ENCODE measurements at regions not wholly inside any gene's neighbourhood (a gene's known extent, or its start where the extent isn't known, plus 50 kb on each side); places are given as distances from the start of the nearest gene placed in this dataset.
"Not testable (repeated sequence)": the region's sequence is repeated elsewhere in the genome, so short reads cannot be mapped to it uniquely, and the experiment has no call there.

- TF ChIP-seq EZH2phosphoT487 (IDR thresholded peaks at IDR 0.05; ENCODE audit: borderline replicate concordance) (no peak), CTCF (conservative IDR thresholded peaks at IDR 0.05; ENCODE audit: low read length) (no peak)
- no peaks in the 10 kb centered on the region for H4K20me1 ChIP-seq (ENCODE audit: insufficient read depth, low read length, poor library complexity, severe bottlenecking)
- no peak overlapping the region for H3K9ac ChIP-seq (ENCODE audit: low read depth, low read length, poor library complexity, severe bottlenecking)
- no peak overlapping the region for H3K4me3 ChIP-seq (ENCODE audit: low read length, poor library complexity, severe bottlenecking)
- no peaks in the 10 kb centered on the region for H3K9me3 ChIP-seq (ENCODE audit: insufficient read depth, low read depth, low read length)
- H3F3A ChIP-seq (ENCODE audit: low read depth) = no peaks in the 10 kb centered on the region
- no peaks in the 10 kb centered on the region for H3K4me1 ChIP-seq (ENCODE audit: insufficient read depth, low read length, poor library complexity, severe bottlenecking)
- no peak overlapping the region for H3K4me2 ChIP-seq (ENCODE audit: low read depth, low read length, poor library complexity, severe bottlenecking)
- no peaks in the 10 kb centered on the region for H3K9me2 ChIP-seq (replicated peaks; ENCODE audit: low read depth, low read length)
- H2AFZ ChIP-seq (ENCODE audit: low read length) = no peak overlapping the region
- no peaks in the 10 kb centered on the region for H3K27me3 ChIP-seq (ENCODE audit: insufficient read depth, low read length, poor library complexity, severe bottlenecking)
- H3K79me2 ChIP-seq (ENCODE audit: insufficient read depth, low read length) = no peaks in the 10 kb centered on the region
- no peaks in the 10 kb centered on the region for H3K36me3 ChIP-seq (ENCODE audit: insufficient read depth, low read length)
Observed at GRCh38 chr20:47849006-47849405, 63.7 kb upstream of the SULF2 start.

DNA sequence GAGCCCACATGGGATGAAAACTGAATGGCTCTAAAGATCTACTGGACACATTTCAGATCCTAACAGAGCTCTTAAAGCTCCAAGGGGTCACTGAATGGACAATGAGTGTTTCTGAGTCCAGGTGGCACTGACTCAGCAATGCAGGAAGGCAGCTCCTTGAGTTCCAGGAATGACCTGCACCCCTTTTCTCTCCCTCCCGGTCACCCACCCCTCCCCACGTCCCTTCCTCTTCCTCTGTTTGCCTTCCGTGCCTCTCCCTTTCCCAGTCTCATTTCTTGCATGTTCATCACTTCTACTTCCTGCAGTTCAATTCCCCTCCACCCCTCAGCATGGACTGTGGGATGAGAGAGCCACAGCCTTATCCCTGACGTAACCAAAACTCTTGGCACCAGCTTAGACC, 63.3 kb upstream of the SULF2 start:
- H3K9me2 ChIP-seq (replicated peaks; ENCODE audit: low read depth, low read length); H3K36me3 ChIP-seq (ENCODE audit: insufficient read depth, low read length); H3K27me3 ChIP-seq (ENCODE audit: insufficient read depth, low read length, poor library complexity, severe bottlenecking); H3K9me3 ChIP-seq (ENCODE audit: insufficient read depth, low read depth, low read length); H3K4me1 ChIP-seq (ENCODE audit: insufficient read depth, low read length, poor library complexity, severe bottlenecking); H3K79me2 ChIP-seq (ENCODE audit: insufficient read depth, low read length); H3F3A ChIP-seq (ENCODE audit: low read depth); H3K4me3 ChIP-seq (ENCODE audit: low read length, poor library complexity, severe bottlenecking); H3K4me2 ChIP-seq (ENCODE audit: low read depth, low read length, poor library complexity, severe bottlenecking); H3K9ac ChIP-seq (ENCODE audit: low read depth, low read length, poor library complexity, severe bottlenecking); H4K20me1 ChIP-seq (ENCODE audit: insufficient read depth, low read length, poor library complexity, severe bottlenecking); H2AFZ ChIP-seq (ENCODE audit: low read length): not testable (repeated sequence)

DNA sequence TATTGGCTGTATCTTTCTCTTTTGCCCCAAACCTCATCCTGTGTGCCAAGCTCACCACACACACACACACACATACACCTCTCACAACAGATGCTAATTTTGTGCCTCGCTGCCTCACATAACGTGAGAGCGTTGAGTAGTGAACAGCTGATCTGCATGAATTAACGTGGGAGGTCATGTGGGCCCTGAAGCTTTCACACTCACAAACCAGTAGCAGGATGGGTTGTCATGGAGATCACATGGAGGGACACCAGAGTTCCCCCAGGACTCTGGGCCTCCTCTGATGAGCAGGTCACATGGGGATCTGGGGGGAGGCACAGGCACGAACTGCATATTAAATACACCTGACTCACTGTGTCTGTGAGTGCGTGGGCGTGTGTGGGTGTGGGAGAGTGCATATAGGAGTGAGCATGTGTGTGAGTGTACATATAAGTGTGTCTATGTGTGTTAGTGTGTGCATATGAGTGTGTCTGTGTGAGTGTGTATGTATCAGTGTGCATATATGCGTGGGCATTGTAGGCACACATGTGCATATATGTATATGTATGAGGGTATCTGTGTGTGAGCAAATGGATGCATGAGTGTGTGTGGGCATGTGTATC, 62.7 kb upstream of the SULF2 start:
- no peaks in the 10 kb centered on the region for H3K9me3 ChIP-seq (ENCODE audit: insufficient read depth, low read depth, low read length)
- H2AFZ ChIP-seq (ENCODE audit: low read length) = no peak overlapping the region
- no peaks in the 10 kb centered on the region for H3K9me2 ChIP-seq (replicated peaks; ENCODE audit: low read depth, low read length)
- H3K4me3 ChIP-seq (ENCODE audit: low read length, poor library complexity, severe bottlenecking) = no peak overlapping the region
- no peaks in the 10 kb centered on the region for H4K20me1 ChIP-seq (ENCODE audit: insufficient read depth, low read length, poor library complexity, severe bottlenecking)
- H3K4me1 ChIP-seq (ENCODE audit: insufficient read depth, low read length, poor library complexity, severe bottlenecking) = no peaks in the 10 kb centered on the region
- no peaks in the 10 kb centered on the region for H3K79me2 ChIP-seq (ENCODE audit: insufficient read depth, low read length)
- TF ChIP-seq EZH2phosphoT487 (IDR thresholded peaks at IDR 0.05; ENCODE audit: borderline replicate concordance) = no peak
- no peak for TF ChIP-seq CTCF (conservative IDR thresholded peaks at IDR 0.05; ENCODE audit: low read length)
- H3K9ac ChIP-seq (ENCODE audit: low read depth, low read length, poor library complexity, severe bottlenecking) = no peak overlapping the region
- no peak overlapping the region for H3K4me2 ChIP-seq (ENCODE audit: low read depth, low read length, poor library complexity, severe bottlenecking)
- no peaks in the 10 kb centered on the region for H3K36me3 ChIP-seq (ENCODE audit: insufficient read depth, low read length)
- H3F3A ChIP-seq (ENCODE audit: low read depth) = no peaks in the 10 kb centered on the region
- no peaks in the 10 kb centered on the region for H3K27me3 ChIP-seq (ENCODE audit: insufficient read depth, low read length, poor library complexity, severe bottlenecking)

DNA sequence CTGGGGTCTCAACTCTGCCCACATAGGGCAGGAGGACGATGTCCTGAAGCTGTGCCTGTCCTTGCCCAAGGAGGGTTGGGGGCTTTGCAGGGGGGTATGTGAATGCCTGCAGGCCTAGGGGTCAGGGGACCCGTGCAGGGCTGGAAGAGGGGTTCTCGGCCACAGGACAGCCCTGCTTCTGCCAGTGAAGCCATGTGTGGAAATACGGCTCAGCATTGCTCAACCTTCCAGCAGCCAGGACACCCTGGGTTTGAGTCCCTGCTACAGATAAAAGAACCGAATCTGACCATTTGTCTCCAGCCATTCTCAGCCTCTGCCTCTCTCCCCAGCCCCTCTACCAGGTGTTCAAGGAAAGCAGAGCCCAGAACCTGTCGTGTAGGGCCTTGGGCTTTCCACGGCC, 61.9 kb upstream of the SULF2 start:
- H3K36me3 ChIP-seq (ENCODE audit: insufficient read depth, low read length); H3K4me1 ChIP-seq (ENCODE audit: insufficient read depth, low read length, poor library complexity, severe bottlenecking); H3K4me2 ChIP-seq (ENCODE audit: low read depth, low read length, poor library complexity, severe bottlenecking): not testable (repeated sequence)

GRCh38 chr20:47846651-47847050, 61.4 kb upstream of the SULF2 start:
- H4K20me1 ChIP-seq (ENCODE audit: insufficient read depth, low read length, poor library complexity, severe bottlenecking); H2AFZ ChIP-seq (ENCODE audit: low read length); H3K36me3 ChIP-seq (ENCODE audit: insufficient read depth, low read length); H3K9me2 ChIP-seq (replicated peaks; ENCODE audit: low read depth, low read length); H3K27me3 ChIP-seq (ENCODE audit: insufficient read depth, low read length, poor library complexity, severe bottlenecking); H3F3A ChIP-seq (ENCODE audit: low read depth); H3K4me3 ChIP-seq (ENCODE audit: low read length, poor library complexity, severe bottlenecking); H3K4me1 ChIP-seq (ENCODE audit: insufficient read depth, low read length, poor library complexity, severe bottlenecking); H3K4me2 ChIP-seq (ENCODE audit: low read depth, low read length, poor library complexity, severe bottlenecking); H3K9me3 ChIP-seq (ENCODE audit: insufficient read depth, low read depth, low read length); H3K9ac ChIP-seq (ENCODE audit: low read depth, low read length, poor library complexity, severe bottlenecking); H3K79me2 ChIP-seq (ENCODE audit: insufficient read depth, low read length): not testable (repeated sequence)

More for the DNA sequence above, 61.9 kb upstream of the SULF2 start:
- not testable (repeated sequence) for H3K79me2 ChIP-seq (ENCODE audit: insufficient read depth, low read length); H3F3A ChIP-seq (ENCODE audit: low read depth); H4K20me1 ChIP-seq (ENCODE audit: insufficient read depth, low read length, poor library complexity, severe bottlenecking); H3K4me3 ChIP-seq (ENCODE audit: low read length, poor library complexity, severe bottlenecking); H3K27me3 ChIP-seq (ENCODE audit: insufficient read depth, low read length, poor library complexity, severe bottlenecking); H3K9me2 ChIP-seq (replicated peaks; ENCODE audit: low read depth, low read length); H3K9me3 ChIP-seq (ENCODE audit: insufficient read depth, low read depth, low read length); H2AFZ ChIP-seq (ENCODE audit: low read length); H3K9ac ChIP-seq (ENCODE audit: low read depth, low read length, poor library complexity, severe bottlenecking)

DNA sequence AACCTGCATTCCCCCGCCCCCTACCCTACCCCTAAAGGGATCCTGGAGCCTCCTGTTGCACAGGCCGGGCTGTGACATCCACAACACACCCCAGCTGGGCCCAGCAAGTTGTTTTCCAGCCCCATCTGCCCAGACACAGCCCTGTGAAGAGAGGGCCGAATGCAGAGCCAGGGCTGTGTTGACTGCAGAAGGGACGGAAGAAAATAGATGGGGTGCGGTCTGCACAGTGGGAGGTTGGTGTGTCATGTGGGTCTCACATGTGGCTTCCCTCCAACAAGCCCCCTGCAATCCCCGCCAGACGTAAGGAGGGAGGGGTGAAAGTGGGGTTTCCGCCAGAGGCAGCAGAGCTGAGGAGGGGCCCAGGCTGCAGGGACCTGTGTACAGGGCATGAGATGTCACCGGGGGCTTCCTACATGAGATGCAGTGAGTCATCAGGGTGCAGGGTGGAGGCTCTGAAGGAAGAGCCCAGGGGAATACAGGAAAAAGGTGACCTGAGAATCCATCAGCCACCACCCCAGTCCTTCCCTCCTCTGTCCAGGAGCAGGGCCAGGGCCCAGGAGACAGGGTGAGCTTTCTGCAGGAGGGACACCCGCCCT, 60.2 kb upstream of the SULF2 start:
- H3K36me3 ChIP-seq (ENCODE audit: insufficient read depth, low read length); H2AFZ ChIP-seq (ENCODE audit: low read length); H3K9me2 ChIP-seq (replicated peaks; ENCODE audit: low read depth, low read length); H4K20me1 ChIP-seq (ENCODE audit: insufficient read depth, low read length, poor library complexity, severe bottlenecking); H3K4me3 ChIP-seq (ENCODE audit: low read length, poor library complexity, severe bottlenecking); H3K27me3 ChIP-seq (ENCODE audit: insufficient read depth, low read length, poor library complexity, severe bottlenecking); H3K9me3 ChIP-seq (ENCODE audit: insufficient read depth, low read depth, low read length); H3K4me1 ChIP-seq (ENCODE audit: insufficient read depth, low read length, poor library complexity, severe bottlenecking); H3K4me2 ChIP-seq (ENCODE audit: low read depth, low read length, poor library complexity, severe bottlenecking); H3F3A ChIP-seq (ENCODE audit: low read depth); H3K9ac ChIP-seq (ENCODE audit: low read depth, low read length, poor library complexity, severe bottlenecking); H3K79me2 ChIP-seq (ENCODE audit: insufficient read depth, low read length): not testable (repeated sequence)
